Skin of body (tissue), 1 donor: ENCODE measurements at regions not wholly inside any gene's neighbourhood (a gene's known extent, or its start where the extent isn't known, plus 50 kb on each side); places are given as distances from the start of the nearest gene placed in this dataset.

Experiments used
- DNase-seq: peaks from one replicate; lab custom pipeline; 2025; lab: John Stamatoyannopoulos, UW

DNA sequence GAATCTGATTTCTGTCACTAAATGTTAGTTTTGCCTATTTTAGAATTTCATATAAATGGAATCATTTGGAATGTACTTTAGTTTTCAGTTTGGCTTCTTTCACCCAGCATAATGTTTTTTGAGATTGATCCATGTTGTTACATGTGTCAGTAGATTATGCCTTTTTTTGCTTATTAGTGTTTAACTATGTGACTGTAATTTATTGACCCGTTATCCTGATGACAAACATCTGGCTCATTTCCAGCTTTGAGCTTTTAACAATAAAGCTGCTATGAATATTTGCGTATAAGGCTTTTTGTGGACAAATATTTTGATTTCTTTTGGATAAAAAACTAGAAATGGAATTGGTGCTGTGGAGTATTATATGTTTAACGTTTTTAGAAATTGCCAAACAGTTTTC lies 254.5 kb upstream of the CFAP20DC start:
- peak; percentile 71 for DNase-seq

DNA sequence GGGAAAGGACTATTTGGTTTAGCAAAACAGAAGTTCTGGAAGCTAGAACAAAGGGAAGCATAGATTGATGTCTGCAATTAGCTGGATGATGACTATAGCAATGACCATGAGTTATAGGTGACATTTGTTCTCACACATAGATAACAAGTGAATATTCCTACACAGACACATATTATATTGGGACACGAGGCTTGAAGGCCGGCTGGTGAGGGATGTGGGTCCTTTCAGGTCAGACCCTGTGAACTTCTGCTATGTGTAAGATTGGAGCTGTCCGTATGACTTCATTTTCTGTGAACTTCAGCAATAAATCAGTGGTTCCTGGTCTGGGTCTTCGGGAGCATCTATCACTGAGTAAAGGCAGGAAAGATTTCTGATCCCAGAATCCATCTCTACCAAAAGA lies 253.6 kb upstream of the CFAP20DC start:
- no peak for DNase-seq

DNA sequence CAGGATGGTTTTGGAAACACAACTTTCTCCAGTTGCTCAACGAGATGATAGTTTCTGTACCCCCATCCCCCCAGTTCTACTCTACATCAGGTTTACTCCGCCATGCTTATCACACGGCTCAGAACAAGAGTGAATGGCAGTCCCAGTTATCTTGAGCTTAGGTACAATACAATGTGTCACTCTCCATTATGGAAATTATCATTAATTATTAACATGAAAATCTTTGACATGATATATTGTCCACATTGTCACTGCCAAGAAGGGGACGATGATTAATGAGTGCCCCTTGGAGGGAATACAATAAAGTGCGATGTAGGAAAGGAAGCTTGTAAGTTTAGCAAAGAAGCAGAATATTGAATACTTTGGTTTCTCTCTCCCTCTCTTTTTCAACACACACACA lies 252.6 kb upstream of the CFAP20DC start:
- DNase-seq, result no peak

DNA sequence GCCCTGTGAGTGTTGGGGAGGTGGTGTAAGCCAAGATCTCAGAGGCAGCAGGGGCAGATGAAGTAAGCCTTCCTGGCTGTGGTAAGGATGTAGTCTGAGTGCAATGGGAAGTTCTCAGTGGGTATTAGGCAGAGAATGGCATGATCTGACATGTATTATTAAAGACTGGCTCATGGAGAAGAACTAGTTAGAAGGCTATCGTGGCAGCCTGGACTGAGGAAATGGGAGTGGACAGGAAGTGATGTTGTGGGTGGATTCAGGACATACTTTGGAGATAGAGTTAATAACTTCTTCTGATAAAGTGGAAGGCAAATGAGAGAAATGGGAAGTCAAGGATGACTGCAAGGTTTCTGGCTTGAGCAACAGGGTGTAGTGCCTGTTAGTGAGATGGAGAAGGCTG lies 250.9 kb upstream of the CFAP20DC start:
- no peak for DNase-seq

DNA sequence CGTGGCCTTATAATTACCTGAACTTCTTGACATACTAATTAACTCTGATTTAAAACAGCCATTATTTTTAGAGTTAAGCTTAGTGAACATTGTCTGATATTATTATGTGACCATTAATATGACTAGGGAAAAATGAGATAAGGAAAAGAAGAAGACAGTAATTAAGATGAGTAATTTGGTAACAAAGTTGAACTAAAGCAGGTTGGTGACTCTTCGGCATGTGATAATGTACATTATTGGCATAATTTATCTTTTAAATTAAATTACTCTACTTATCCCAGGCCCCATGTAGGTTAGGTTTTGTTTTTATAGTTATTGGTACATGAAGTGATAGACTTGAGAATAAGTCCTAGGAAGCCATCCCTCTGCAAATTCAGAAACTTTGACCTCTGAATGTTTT lies 249.7 kb upstream of the CFAP20DC start:
- no peak for DNase-seq

DNA sequence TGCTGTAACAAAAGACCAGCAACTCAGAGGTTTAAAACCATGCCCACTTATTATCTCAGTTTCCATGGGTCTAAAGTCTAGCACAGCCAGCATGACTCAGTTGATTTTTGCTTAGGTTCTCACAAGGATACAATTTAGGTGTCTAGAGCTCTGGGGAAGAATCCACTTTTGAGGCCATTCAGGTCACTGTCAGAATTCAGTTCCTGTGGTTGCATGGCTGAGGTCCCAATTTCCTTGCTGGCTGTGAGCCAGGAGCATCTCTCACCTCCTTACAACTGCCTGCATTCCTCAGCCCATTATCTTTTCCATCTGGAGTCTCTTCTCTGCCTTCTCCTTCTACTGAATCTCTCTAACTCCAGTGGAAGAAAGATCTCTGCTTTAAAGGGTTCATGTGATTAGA lies 240.5 kb upstream of the CFAP20DC start:
- no peak for DNase-seq

DNA sequence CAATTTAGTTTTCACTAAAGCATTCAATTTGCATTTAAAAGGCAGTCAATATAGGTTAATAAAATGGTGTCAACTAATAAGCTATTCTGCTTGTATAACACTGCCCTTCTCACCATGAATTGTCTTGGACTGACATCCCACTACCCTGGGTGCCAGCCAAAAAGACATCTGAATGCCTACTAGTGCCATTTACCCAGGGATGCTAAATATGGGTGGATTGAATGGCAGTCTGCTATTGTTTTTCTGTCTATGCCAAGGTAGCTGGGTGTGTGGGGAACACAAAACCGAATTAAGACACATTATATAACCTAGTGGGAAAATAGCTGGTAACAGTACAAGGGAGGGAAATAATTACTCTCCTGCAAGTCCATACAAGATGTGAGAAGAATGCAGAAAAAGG lies 240.0 kb upstream of the CFAP20DC start:
- no peak for DNase-seq

DNA sequence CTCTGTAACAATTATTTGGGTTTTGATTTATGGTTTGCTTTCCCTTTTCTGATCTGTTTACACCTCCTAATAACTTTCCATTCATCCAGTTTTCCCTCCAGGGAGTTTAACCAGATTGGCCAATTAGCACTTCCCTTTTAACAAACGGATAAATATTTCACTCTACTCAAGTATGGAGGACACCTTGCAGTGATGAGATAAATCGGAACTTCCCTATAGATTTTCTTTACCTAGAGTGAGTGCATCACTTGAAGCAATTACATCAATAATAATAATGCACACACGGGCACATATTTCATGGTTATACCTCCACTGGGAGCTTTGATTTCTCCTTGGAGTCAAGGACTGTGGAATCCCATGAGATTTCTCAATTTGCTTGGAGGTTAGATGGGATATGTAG lies 239.1 kb upstream of the CFAP20DC start:
- no peak for DNase-seq

DNA sequence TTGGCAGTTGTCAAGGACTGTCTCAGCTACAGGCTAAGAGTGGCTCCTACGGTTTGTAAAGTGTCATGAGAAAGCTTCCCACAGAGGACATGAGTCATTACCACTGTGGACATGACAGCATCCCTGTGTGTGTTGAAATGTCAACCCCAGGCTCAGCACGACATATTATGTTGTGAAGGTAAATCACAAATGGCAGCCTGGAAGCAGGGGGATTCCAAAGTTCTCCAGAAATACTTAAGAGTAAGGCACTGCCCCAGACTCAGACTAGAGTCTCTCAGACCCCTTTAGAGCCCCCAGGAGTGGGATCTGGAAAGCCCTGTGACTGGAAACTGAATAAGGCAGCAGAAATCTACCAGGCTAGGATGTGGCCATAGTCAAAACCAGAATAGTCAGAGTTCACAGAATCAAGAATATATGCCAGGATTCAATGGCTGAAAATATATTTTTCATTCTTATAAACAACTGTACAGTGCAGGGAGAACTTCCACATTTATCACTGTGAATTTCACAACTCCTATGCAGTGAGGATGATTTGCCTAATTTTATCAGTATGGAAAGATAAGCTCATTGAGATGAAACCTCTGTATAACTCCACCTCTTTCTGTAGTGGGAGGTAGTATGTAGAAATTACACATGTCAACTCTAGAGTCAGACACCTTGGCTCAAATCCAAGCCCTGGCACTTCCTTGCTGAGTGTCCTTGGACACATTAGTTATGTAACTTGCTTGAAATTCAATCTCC lies 237.1 kb upstream of the CFAP20DC start:
- DNase-seq, result no peak

DNA sequence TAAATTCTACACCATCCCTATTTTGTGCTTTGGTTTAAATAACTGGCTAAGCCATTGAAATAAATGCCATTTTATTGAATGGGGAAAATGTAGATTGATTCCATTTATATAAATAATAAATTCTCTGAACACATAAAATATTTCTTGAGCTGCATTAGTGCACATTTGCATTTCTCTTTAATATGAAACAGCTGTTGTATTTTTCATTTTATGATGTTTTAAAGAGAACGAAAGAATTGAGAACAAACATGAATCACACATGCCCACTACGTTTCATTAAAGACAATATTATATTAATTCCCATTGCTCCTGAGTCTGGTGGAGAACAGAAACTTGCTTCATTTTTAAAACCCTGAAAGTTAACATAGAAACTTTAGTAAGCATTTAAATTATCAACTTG lies 235.7 kb upstream of the CFAP20DC start:
- peak; percentile 11 for DNase-seq

DNA sequence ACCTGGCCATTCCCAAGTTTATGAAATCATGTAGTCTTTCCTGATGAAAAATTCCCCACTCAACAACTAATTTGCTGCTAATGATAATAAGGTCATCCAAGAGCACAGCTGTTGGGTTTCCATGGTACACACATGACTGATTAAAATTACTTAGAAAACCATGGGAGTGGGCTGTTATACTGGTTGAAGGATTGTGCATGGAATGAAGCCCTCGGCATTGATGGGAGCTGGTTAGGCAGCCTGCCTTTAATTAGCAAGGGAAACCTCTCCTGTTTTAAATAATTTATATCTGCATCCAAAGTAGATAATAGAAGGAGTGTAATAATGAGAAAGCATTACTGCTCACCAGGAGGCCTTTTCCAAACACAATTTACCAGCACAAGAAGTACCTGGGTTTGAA lies 235.1 kb upstream of the CFAP20DC start:
- DNase-seq, result no peak

DNA sequence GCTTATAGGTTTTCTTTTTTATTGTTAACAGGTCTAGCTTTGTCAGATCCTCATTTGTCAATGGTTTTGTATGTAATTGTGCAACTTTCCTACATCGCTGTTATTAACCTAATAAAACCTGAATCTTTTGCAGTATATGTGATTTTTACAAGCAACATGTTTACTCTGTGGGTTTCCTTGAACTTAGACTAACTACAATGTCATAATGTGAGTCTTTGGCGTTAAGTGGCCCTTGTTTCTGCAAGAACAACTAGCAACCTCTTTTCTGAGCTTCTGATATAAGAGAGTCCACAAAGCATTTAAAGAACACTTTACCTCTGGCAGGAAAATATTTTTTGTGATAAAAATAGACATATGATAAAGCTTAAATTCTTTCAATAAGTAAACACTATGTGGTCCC lies 230.3 kb upstream of the CFAP20DC start:
- DNase-seq, result no peak

DNA sequence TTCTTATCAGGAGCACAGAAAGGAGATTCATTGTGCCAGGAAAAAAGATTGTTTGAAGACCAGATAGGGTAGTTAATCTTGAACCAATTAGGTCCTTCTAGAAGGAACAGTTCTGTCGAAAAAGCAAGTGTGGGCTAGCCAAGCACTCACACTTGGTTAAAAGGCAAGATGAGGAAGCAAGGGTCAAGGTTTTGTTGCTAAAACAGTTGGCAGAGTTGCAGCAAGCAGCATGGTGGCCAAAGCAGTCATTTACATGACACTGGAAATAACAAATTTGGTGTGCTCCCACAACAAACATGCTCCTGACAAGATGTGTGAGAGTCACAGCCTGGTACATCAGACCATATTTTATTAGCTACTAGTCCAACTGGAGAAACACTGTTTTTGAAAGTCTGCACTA lies 228.0 kb upstream of the CFAP20DC start:
- no peak for DNase-seq

DNA sequence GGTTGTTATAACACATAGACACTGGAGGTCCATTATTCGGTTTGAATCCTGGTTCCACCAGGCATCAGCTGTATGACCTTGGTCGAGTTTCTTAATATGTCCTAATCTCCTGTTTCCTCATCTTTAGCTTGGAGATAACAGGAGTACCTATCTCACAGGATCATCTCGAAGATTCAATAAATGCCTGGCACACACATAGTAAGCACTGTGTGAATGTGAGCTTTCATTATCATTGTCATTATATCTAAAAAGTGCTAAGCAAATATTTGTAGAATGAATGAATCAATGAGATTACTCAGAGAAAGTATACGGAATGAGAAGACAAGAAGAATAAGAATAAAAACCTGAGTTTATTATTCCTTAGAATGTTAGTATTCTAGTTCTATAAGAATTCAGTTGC lies 227.4 kb upstream of the CFAP20DC start:
- no peak for DNase-seq

DNA sequence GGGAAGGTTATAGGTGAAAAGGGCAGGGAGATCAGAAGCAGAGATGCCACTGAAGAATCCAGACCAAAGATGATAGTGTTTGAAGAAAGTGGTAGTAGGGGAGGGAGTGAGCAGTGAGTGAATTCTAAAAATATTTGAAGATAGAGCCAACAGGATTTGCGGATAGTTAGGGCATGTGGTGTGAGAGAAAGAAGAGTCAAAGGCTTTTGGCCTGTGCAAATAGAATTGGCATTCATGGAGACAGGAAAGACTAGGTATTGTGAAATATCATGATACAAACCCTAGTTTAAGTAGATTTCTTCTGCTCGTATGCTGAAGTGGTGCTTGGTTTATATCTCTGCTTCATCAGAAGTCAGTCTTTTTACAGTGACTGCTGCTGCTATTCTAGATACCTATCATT lies 224.2 kb upstream of the CFAP20DC start:
- DNase-seq, result no peak

DNA sequence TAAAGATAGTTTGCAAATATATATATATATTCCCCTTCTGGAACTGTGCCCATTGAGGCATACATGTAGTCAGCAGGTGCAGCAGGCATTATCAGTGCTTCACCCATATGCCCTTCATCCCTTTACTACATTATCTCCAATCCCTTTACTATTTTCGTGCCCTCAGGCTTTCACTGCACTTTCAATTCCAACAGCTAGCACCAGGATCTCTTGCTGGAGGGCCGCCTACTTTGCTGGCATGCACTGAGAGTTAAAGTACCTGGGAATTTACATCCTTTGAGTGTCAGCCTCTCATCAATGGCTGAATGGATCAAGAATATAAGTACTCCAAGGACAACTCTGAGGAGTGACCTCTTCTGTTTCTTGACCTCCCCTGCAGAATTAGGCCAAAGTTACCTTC lies 222.1 kb upstream of the CFAP20DC start:
- no peak for DNase-seq

DNA sequence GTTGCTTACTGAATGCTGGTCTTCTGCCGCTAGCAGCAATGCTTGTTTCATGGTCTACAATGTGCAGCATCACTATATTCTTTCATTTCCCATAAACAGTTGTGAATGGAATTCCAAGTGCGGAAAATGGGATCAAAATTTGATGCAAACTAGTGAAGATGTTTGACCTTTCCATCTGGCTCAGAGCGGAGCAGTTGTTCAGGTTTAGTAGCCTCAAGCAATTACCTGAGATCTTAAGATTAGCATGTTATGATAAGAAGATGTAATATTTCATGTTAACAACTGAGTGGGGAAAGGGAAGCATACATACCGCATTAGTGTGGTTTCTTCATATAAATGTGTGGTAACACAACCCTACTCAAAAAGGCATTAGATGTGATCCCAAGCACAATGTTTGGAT lies 221.1 kb upstream of the CFAP20DC start:
- DNase-seq, result no peak

DNA sequence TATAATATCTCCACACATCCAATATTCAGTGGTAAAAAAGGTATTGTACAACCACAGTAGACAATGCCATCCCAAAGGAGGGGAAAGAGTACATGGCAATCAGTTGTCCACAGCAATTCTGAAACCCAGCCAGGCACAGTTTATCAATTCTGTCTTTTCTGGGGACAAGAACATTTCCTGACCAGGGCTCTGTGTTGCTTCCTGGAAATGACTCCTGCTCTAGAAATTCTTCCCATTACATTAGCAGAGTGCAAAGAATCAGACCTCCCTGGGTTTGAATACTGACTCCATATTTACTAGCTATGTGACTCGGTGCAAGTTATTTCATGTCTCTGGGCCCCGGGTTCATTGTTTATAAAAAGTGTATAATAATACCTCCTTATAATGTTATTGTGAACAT lies 220.4 kb upstream of the CFAP20DC start:
- DNase-seq, result no peak

DNA sequence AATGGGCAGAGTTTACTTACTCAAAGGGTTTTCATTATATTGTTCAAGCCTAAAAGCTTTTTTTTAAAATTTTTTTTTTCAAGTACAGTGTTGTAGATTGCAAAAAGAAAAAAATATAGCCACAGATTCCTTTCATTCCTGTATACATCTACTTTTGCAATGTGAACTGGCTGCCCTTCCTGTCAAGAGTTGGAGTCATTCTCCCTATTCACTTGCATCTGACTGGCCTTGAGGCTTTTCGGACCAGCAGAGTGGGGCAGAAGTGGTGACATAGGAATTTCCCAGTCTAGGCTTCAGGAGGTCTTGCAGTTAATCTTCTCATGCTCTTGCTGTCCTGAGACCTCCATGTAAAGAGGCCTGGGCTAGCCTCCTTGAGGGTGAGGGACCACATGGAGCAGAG lies 218.3 kb upstream of the CFAP20DC start:
- DNase-seq, result no peak

DNA sequence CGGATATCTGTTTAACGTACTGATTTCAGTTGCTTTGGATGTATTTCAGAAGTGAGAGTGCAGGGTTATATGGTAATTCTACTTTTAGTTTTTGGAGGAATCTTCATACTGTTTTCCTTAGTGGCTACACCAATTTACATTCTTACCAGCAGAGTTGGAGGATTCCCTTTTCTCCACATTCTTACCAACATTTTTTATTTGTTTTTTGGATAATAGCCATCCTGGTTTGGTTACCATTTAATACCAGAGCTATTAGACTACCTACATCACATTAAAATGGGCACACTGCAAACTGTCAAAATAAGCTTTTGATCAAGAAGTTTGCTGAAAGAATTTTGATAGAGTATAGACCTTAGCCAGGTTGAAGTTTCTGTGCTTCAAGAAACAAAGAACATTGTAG lies 217.2 kb upstream of the CFAP20DC start:
- DNase-seq, result no peak

DNA sequence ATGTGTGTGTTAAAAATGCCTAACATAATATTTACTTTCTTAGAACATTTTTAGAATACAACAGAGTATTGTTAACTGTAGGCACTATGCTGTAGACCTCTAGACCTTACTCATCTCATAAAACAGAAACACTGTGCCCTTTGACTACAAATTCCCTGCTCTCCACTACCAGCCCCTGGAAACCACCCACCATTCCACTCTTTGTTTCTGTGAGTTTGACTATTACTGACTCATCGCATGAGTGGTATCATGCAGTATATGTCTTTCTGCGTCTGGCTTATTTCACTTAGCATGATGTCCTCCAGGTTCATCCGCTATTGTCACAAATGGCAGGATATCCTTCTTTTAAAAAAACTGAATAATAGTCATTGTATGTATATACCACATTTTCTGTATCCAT lies 216.7 kb upstream of the CFAP20DC start:
- DNase-seq, result no peak

DNA sequence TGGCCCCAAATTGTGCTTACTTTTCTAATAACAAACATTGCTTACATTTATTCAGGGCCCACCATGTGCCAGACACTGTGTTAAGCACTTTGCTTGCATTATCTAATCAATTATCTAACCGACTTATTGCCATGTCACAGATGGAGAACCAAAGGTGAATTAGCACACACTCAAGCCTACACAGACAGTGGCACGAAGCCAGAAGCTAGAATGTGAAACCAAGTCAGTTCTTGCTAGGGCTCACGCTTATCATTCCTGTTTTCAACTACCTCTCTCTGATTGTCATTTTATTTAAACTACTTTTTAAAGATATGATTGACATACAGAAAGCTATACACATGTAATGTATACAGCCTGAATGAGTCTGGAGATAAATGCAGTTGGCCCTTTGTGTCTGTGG lies 215.7 kb upstream of the CFAP20DC start:
- DNase-seq, result no peak

DNA sequence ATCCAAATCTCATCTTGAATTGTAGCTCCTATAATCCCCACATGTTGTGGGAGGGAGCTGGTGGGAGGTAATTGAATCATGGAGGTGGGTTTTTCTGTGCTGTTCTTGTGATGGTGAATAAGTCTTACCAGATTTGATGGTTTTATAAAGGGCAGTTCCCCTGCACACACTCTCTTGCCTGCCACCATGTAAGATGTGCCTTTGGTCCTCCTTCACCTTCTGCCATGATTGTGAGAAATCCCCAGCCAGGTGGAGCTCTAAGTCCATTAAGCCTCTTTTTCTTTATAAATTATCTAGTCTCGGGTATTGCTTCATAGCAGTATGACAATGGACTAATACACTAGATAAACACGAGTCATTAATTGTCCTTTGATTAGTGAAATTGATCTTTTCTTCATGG lies 214.5 kb upstream of the CFAP20DC start:
- DNase-seq, result no peak

DNA sequence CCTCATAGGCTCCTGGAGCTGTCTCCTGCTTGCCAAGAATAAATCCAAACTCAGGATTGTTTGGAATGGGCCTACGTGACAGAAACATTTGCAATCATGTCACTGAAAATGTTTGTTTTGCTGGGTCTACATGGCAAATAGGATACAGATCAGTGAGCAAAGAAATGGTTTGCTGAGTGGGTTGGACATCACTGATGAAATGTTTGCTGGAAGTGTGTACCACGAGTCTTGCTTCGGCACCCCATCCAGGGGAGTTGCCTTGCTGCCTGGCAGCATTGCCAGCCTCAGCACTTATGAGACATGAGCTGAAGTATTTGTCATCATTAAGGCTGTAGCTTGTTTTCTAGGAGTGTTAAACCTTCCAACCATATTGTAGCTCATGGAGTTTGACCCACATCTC lies 213.3 kb upstream of the CFAP20DC start:
- DNase-seq, result no peak
